GM06990 (cell line): ENCODE measurements at regions not wholly inside any gene's neighbourhood (a gene's known extent, or its start where the extent isn't known, plus 50 kb on each side); places are given as distances from the start of the nearest gene placed in this dataset.

Source experiments
- DNase-seq: peaks from one replicate; pipeline ENCODE4 v3.0.0-alpha.2; 2011; ENCODE audit not compliant: insufficient read length; ENCODE audit errors: extremely low read depth
- H3K27me3 ChIP-seq: replicated peaks from 2 replicates; pipeline ENCODE4 v1.6.0; 2011; ENCODE audit warnings: low read length; ENCODE audit not compliant: control insufficient read depth, insufficient read depth
- H3K36me3 ChIP-seq: 2 replicates; pipeline ENCODE4 v1.5.1; 2011; ENCODE audit warnings: low read length; ENCODE audit not compliant: control insufficient read depth, insufficient read depth
- H3K4me3 ChIP-seq: replicated peaks from 2 replicates; pipeline ENCODE4 v1.5.1; 2011; ENCODE audit warnings: low read depth, mild to moderate bottlenecking, control low read depth, low read length
- TF ChIP-seq, protein P1 (sequence below): IDR thresholded peaks from 2 replicates; pipeline ENCODE4 v1.5.1; 2011; ENCODE audit warnings: low read length, control low read depth, mild to moderate bottlenecking, inconsistent platforms; ENCODE audit not compliant: insufficient read depth, poor library complexity, severe bottlenecking

DNA sequence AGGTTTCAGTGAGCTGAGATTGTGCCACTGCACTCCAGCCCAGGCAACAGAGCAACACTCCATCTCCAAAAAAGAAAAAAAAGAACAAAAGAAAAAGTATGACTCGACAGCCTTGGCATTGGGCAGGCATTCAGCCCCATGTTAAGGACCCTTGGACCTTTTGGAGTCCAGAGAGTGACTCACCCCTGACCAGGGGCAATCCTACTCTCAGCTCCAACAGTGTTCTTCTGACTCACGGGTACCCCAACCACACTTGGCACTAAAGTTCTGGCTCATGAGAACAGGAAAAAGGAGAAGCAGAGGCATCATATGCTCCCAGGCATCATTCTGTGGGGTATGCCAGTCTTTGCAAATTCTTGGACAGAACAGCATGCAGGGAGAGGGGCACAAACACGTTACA lies 252.4 kb upstream of the HES1 start:
- TF ChIP-seq, protein P1, sequence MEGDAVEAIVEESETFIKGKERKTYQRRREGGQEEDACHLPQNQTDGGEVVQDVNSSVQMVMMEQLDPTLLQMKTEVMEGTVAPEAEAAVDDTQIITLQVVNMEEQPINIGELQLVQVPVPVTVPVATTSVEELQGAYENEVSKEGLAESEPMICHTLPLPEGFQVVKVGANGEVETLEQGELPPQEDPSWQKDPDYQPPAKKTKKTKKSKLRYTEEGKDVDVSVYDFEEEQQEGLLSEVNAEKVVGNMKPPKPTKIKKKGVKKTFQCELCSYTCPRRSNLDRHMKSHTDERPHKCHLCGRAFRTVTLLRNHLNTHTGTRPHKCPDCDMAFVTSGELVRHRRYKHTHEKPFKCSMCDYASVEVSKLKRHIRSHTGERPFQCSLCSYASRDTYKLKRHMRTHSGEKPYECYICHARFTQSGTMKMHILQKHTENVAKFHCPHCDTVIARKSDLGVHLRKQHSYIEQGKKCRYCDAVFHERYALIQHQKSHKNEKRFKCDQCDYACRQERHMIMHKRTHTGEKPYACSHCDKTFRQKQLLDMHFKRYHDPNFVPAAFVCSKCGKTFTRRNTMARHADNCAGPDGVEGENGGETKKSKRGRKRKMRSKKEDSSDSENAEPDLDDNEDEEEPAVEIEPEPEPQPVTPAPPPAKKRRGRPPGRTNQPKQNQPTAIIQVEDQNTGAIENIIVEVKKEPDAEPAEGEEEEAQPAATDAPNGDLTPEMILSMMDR = no peak
- H3K36me3 ChIP-seq = no peaks in the 10 kb centered on the region
- no peaks in the 10 kb centered on the region for H3K27me3 ChIP-seq
- no peak overlapping the region for H3K4me3 ChIP-seq
- DNase-seq = no peak

GRCh38 chr3:193884027-193884426 lies 251.9 kb upstream of the HES1 start:
- no peak for DNase-seq
- Histone ChIP-seq H3K4me3 (no peak overlapping the region), H3K27me3 (no peaks in the 10 kb centered on the region), H3K36me3 (no peaks in the 10 kb centered on the region)
- TF ChIP-seq, protein P1 = no peak

- TF ChIP-seq, protein P1 = no peak
- Histone ChIP-seq H3K4me3 (no peak overlapping the region), H3K27me3 (no peaks in the 10 kb centered on the region)
Observed at GRCh38 chr3:193884652-193885051, 251.3 kb upstream of the HES1 start.

DNA sequence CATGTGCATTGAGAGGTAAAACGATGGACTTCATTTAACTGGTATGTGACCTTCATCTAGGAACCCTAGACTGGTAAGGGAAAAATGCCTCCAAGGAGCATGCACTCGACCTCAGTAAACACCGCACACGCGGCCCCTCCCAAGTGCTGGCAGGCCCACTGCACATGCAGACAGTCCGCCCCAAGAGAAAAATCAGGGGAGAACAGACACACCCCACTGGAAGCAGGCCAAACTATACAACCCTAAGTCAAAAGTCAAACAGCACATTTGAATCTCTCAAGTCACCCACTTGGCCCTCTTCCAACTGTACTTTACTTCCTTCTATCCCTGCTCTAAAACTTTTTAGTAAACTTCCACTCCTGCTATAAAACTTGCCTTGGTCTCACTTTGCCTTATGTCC lies 250.1 kb upstream of the HES1 start:
- no peaks in the 10 kb centered on the region for H3K27me3 ChIP-seq
- H3K4me3 ChIP-seq = no peak overlapping the region
- no peak for DNase-seq
- no peaks in the 10 kb centered on the region for H3K36me3 ChIP-seq
- TF ChIP-seq, protein P1 = no peak

More at GRCh38 chr3:193884652-193885051, 251.3 kb upstream of the HES1 start:
- no peaks in the 10 kb centered on the region for H3K36me3 ChIP-seq
- no peak for DNase-seq

- Histone ChIP-seq H3K36me3 (no peaks in the 10 kb centered on the region), H3K27me3 (no peaks in the 10 kb centered on the region), H3K4me3 (no peak overlapping the region)
- TF ChIP-seq, protein P1 = no peak
- DNase-seq = no peak
Observed at GRCh38 chr3:193890016-193890897, 245.7 kb upstream of the HES1 start.
